Pancreas (tissue), 10 donors: ENCODE measurements at regions not wholly inside any gene's neighbourhood (a gene's known extent, or its start where the extent isn't known, plus 50 kb on each side); places are given as distances from the start of the nearest gene placed in this dataset.
A peak's percentile ranks its signal among the peaks of the same experiment; 100 is the strongest.

Experiments used
- ATAC-seq, 4 donors: fragments of 200-7000 bp; cut with Tn5 transposase; one replicate each; pipeline versions ENCODE4 v1.8.0 to v1.9.1; 2020; ENCODE audit warnings: mild to moderate bottlenecking in 4 of 4, moderate library complexity in 4 of 4
- DNase-seq, 6 donors: peaks; one replicate each; pipeline ENCODE4 v3.0.0-alpha.2; 2020
- FAIRE-seq: peaks from 2 replicates; lab custom pipeline; 2012; peaks lifted over from hg19 to GRCh38; lab: Jason Lieb, UNC
- H3K27ac ChIP-seq, 4 donors: fragments of 200-600 bp; sonication (generic); 1 replicate in 3 of 4; 2 replicates in 1 of 4; pipeline versions ENCODE4 v1.5.0 to v1.8.0; 2020
- H3K27me3 ChIP-seq, 4 donors: fragments of 200-600 bp; one replicate each; pipeline ENCODE4 v1.8.0; 2021
- H3K36me3 ChIP-seq, 3 donors: fragments of 200-600 bp; sonication (generic) in 1 of 3; one replicate each; pipeline versions ENCODE4 v1.5.0 to v1.8.0; 2020 to 2021
- H3K4me1 ChIP-seq, 3 donors: fragments of 200-600 bp; one replicate each; pipeline ENCODE4 v1.8.0; 2021
- H3K4me3 ChIP-seq, 4 donors: fragments of 200-600 bp; sonication (generic) in 2 of 4; one replicate each; pipeline versions ENCODE4 v1.5.0 to v1.8.0; 2020 to 2021
- H3K9me3 ChIP-seq, 4 donors: fragments of 200-600 bp; one replicate each; pipeline ENCODE4 v1.8.0; 2021
- CTCF ChIP-seq, 4 donors: fragments of 200-600 bp; sonication (generic) in 3 of 4; IDR thresholded peaks; one replicate each; pipeline versions ENCODE4 v1.5.0 to v1.8.0; 2021; ENCODE audit warnings: antibody characterized with exemption in 4 of 4
- WGBS, 2 donors: extraction: QIAGEN DNeasy Blood & Tissue Kit; methylation state at CpG; one replicate each; pipeline ENCODE4 v1.1.7; 2013; 5-methylcytosine and 5-hydroxymethylcytosine counted together
- intact Hi-C, 3 donors: fragments of 100-400 bp; cut with DNase I; formaldehyde crosslinking; loops; one replicate each; pipeline versions ENCODE4 v1.11.1 to v1.14.2; 2022
- donor health status: healthy with polysubstance abuse.
- donor health status: DM: no; HTN: no; CAD: no; lungs with moderate emphysema.
- donor health status: DM: no; HTN: no; CAD: no.
- donor health status: control.
- donor health status: control.
- donor health status: Bipolar disorder and iron deficiency.
- donor health status: DM: yes; HTN: yes; CAD: no.
- donor health status: DM: no; HTN: no; CAD: no.
- donor health status: DM: no; HTN: no; CAD: no.
- donor health status: DM: yes; HTN: yes; CAD: no.

DNA sequence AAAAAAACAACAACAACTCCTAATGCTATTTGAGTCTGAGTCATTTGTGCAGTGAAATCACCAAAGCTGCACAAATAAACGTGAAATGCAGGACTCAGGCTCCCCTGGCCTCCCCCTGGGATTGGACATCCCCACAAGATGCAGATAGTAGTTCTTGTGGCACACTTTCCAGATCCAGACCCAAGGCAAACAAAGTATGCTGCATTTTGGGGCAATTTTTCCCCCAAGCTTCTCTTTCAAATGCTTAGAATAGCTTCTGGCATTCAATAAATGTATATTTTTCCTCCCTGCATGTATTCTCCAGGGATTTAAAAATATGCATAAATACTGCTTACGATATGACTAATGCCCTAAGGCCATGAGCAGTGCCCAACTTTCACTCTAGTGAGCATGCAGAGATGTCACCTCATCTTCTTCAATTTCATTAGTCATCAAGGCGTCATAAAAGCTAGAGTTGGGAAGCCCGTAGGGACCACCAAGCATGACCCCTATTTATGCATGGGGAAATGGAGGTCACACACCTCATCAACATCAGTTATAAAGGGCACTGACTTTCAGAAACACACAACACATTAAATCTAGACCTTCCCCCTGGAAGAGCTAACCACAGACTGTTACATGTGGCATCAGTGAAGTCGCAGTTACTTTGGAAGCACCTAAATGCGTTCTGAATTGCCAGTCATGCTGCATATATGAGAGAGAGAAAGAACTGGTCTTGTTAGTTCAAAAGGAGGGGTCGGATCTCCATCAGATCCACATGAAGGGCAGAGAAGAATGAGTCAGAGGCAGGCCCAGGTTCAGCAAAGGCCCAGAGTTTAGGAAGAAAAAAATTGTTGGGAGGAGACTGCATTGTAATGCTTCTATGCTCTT lies 374.1 kb downstream of the LPIN1 start:
- FAIRE-seq (no peak), DNase-seq (no peak), ATAC-seq (no peak)
- H3K4me3 ChIP-seq: no peak overlapping the region
- intact Hi-C loops: no loop called here
- WGBS, 2 donors: 71 to 79% methylated on average over 7 of the region's 7 CpGs
- no peaks in the 10 kb centered on the region for H3K36me3 ChIP-seq
- TF ChIP-seq CTCF (IDR thresholded peaks at IDR 0.05): no peak
- no peaks in the 10 kb centered on the region for H3K27me3 ChIP-seq
- H3K4me1 ChIP-seq: no peaks in the 10 kb centered on the region
- no peak overlapping the region for H3K27ac ChIP-seq
- no peaks in the 10 kb centered on the region for H3K9me3 ChIP-seq

DNA sequence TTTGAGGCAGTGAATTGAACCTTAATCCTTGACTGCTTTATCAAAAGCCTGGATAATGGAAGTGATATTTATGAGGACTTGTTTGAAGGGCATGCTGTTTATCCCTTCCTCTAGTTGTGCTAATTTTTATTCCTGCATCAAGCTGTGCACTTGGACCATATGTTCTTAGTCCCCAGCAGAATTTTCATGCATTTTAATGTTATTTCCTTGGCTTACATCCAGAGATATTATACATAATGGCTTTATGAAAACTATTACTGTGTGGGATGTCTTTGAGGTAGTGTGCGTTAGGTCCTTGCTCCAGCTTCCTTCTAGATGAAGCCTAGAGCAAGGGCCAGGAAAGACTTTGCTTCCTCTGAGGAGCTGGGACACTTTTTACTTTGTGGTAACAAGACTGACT lies 378.4 kb downstream of the LPIN1 start:
- Histone ChIP-seq H3K36me3 (no peaks in the 10 kb centered on the region), H3K27ac (no peak overlapping the region), H3K4me1 (no peaks in the 10 kb centered on the region), H3K4me3 (no peak overlapping the region), H3K27me3 (no peaks in the 10 kb centered on the region), H3K9me3 (no peaks in the 10 kb centered on the region)
- no peak for ATAC-seq
- no peak for DNase-seq
- FAIRE-seq: no peak
- WGBS, 2 donors: 89 to 91% methylated on average over 1 of the region's 1 CpG
- TF ChIP-seq CTCF (IDR thresholded peaks at IDR 0.05): no peak
- intact Hi-C loops: no loop called here

DNA sequence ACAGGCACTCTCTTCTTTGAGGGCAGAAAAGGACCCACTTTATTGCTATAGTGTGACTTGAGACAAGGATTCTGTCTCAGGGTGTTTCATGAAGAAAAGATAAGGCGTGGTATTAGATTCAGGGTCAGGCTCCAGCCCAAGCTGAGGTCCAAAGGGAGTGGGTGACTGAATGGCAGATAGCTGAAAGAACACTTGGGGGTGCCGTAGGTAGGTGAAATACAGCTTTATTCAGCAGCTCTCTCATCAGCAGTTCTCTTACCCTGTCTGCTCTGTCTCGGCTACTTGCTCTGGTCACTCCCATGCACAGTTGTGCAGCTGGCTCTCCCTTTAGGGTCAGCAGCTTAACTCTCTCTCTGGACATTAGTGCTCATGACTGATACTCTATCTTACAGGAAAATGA lies 379.9 kb downstream of the LPIN1 start:
- Histone ChIP-seq H3K4me1 (no peaks in the 10 kb centered on the region), H3K36me3 (no peaks in the 10 kb centered on the region), H3K27ac (no peak overlapping the region), H3K4me3 (no peak overlapping the region), H3K27me3 (no peaks in the 10 kb centered on the region), H3K9me3 (no peaks in the 10 kb centered on the region)
- intact Hi-C loops: no loop called here
- WGBS, 2 donors: 70 to 74% methylated on average over 3 of the region's 3 CpGs
- FAIRE-seq (no peak), ATAC-seq (no peak), DNase-seq (no peak)
- no peak for TF ChIP-seq CTCF (IDR thresholded peaks at IDR 0.05)

DNA sequence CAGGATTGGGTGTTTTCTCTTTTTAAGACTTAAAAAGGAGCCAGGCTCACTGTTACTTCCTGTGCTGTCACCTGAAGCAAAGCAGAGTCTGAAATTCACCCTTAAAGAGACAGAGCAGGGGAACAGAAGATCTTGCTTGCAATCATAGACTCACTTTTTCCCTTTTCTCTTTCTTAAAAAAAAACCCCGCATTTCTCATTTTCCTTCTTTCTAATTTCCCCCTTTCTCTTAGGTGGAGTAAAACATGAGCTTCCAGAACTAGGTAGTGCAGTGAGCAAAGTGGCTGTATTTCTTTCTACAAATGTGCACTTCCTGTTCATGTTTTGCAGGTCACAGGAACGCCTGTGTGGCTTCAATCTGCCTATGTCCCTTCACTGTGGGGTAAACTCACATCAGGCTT lies 381.2 kb downstream of the LPIN1 start:
- Histone ChIP-seq H3K9me3 (no peaks in the 10 kb centered on the region), H3K36me3 (no peaks in the 10 kb centered on the region), H3K27me3 (no peaks in the 10 kb centered on the region), H3K27ac (no peak overlapping the region), H3K4me3 (no peak overlapping the region), H3K4me1 (no peaks in the 10 kb centered on the region)
- FAIRE-seq (no peak), DNase-seq (no peak), ATAC-seq (no peak)
- WGBS, 2 donors: 62 to 77% methylated on average over 2 of the region's 2 CpGs
- intact Hi-C loops: loop anchor here in 1 of 3 donors (2.0 kb wide), 1 partner anchor 21 kb away; no protein-coding TSS in a partner anchor
- no peak for TF ChIP-seq CTCF (IDR thresholded peaks at IDR 0.05)

DNA sequence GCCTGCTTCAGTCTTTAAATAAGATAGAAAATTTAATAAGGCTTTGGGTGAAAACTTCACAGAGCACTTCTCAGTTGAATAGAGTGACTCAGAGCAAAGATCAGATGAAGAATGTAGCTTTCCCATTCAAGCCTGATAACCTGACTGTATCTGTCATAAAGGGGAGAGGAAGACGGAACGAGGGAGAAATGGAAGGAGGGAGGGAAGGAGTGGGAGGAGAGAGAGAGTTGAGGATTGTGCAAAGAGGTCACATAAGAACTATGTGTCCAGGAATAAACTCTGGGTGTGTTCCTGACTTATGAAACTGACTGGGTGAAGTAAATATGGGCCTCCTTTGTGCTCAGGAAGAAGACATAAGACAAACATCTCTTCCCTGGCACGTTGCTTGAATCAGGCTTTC lies 385.5 kb downstream of the LPIN1 start:
- FAIRE-seq: no peak
- 58 to 60% methylated on average over 3 of the region's 3 CpGs for WGBS, 2 donors
- TF ChIP-seq CTCF (IDR thresholded peaks at IDR 0.05): no peak
- Histone ChIP-seq H3K4me1 (no peaks in the 10 kb centered on the region), H3K27ac (no peak overlapping the region), H3K9me3 (no peaks in the 10 kb centered on the region), H3K4me3 (no peak overlapping the region), H3K36me3 (no peaks in the 10 kb centered on the region), H3K27me3 (no peaks in the 10 kb centered on the region)
- intact Hi-C loops: no loop called here
- ATAC-seq: peak in 1 of 4 donors; percentile 27
- DNase-seq: no peak
